ENCODE measurements at regions not wholly inside any gene's neighbourhood (a gene's known extent, or its start where the extent isn't known, plus 50 kb on each side); places are given as distances from the start of the nearest gene placed in this dataset.
"Not testable (repeated sequence)": the region's sequence is repeated elsewhere in the genome, so short reads cannot be mapped to it uniquely, and the experiment has no call there.

DNA sequence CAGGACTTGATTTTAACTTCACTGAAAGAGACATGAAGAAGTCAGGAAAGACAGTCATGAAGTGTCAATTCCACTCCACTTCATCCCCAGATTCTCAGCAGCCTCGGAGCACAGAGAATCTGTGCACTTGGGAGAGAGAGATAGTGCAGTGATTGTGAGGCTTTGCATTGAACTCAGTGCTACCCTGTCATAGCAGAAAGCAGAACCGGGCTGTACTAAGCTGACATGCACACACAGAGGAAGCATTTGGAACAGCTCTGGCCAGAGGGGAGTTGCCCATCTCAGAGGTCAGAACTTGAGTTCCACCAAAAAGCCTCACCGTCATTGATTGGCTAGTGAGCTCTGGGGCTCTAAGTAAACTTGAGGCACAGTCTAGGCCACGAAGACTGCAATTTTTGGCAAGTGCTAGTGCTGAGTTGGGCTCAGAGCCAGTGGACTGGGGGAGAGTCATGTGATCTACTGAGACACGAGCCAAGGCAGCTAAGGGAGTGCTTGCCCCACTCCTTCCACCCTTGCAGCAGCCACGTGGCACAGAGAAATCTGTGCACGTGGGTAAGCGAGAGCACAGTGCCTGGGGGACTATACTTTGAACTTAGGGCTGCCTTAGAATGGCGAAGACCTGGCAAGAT is 810.2 kb upstream of the ADAMTS5 start:
- DNase-seq (ENCODE audit: low read depth in 4 of 4, low spot score in 2 of 4): no peak

DNA sequence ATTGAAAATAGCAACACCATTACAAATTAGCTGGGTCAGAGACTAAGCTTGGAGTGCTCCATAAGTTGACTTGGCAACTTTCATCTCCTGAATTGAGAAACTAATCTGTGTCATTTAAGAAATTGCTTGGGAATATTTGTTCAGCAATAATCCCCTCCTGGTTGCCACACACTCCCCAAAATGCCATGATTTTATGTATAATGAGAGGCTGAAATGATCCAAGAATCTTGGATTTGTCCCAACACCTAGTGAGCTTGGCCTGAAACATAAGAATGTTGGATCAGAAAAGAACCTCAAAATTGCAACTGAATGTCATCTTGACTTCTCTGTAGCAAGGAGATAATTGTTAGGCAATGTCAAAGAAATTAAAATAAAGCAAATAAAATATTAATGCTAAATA is 805.9 kb upstream of the ADAMTS5 start:
- DNase-seq (ENCODE audit: low read depth in 4 of 4, low spot score in 2 of 4): no peak

DNA sequence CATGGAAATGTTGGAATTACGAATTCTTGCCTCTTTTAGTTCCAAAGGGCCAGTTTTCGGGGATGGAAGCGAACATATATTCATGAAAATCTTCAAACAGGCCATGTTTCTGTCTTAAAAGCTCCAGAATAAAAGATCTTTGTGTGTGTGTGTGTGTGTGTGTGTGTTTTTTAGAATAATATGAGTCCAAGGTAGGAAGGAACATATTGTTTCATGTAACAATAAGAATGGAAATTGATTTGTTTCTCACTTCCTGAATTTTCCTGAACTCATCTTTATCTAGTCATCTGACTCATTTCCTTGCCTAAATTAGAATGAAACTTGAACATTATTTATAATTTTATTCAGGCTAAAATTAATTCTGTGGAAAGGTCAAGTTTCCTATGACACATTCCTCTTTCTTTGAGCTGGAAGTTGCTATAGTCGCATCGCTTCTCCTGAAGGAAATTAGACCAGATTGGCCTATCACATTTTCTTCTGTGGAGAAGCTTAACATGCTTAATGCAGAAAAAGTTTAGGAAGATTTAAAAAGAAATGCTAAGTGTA is 805.1 kb upstream of the ADAMTS5 start:
- no peak for DNase-seq (ENCODE audit: low read depth in 4 of 4, low spot score in 2 of 4)

DNA sequence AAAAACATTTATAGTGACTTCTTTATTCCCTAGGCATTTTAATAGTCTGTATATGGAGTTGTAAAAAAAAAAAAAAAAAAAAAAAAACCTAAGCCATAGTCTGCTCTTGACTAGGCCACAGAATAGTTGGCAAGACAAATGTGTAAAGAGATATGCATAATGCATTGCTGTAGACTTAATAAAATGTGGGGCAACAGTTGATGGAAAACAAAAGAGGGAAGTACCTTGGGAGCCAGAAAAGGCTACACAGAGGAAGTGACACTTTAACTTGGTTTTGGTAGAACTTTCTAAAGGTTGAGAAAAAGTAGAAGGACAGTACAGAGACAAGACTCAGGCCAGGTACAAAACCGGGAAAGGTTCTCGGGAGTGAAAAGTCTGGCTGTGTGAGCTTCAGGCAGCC is 802.9 kb upstream of the ADAMTS5 start:
- no peak for DNase-seq (ENCODE audit: low read depth in 4 of 4, low spot score in 2 of 4)

DNA sequence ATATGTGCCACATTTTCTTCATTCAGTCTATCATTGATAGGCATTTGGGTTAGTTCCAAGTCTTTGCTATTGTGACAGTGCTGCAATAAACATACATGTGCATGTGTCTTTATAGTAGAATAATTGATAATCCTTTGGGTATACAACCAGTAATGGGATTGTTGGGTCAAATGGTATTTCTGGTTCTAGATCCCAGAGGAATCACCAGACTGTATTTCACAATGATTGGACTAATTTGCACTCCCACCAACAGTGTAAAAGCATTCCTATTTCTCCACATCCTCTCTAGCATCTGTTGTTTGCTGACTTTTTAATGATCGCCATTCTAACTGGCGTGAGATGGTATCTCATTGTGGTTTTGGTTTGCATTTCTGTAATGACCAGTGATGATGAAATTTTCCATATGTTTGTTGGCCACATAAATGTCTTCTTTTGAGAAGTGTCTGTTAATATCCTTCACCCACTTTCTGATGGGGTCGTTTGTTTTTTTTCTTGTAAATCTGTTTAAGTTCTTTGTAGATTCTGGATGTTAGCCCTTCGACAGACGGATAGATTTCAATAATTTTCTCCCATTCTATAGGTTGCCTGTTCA is 801.3 kb upstream of the ADAMTS5 start:
- DNase-seq (ENCODE audit: low read depth in 4 of 4, low spot score in 2 of 4): not testable (repeated sequence)

DNA sequence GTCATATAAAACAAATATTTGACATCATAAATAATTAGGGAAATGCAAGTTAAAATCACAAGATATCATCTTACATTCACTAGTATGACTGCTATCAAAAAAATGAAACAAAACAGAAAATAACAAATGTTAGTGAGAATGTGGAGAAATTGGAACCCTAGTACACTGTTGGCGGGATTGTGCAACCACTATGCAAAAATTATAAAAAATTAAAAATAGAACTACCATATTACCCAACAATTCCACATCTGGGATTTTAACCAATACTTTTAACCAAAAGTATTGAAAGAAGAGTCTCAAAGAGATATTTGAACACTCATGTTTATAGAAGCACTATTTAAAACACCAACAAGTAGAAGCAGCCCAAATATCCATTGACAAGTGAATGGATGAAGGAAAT is 797.2 kb upstream of the ADAMTS5 start:
- DNase-seq (ENCODE audit: low read depth in 4 of 4, low spot score in 2 of 4): no peak

DNA sequence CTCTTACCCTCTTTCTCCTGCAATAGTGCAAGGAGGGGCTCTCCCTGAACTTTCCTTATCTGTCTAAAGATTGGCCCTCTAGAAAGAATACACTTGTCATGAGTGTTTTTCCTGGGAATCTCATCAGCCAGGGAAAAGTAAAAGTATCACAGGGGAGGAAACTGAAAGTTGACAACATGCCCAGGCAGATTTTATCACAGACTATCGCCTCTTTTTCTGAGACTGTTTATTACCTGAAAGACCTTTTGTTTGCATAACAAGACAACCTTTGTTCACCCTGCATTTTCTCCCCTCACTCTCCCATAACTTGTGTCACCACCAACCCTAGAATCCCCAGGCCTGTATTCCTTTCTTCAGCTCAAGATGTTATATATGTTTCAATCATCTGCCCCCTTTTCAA is 794.7 kb upstream of the ADAMTS5 start:
- no peak for DNase-seq (ENCODE audit: low read depth in 4 of 4, low spot score in 2 of 4)

DNA sequence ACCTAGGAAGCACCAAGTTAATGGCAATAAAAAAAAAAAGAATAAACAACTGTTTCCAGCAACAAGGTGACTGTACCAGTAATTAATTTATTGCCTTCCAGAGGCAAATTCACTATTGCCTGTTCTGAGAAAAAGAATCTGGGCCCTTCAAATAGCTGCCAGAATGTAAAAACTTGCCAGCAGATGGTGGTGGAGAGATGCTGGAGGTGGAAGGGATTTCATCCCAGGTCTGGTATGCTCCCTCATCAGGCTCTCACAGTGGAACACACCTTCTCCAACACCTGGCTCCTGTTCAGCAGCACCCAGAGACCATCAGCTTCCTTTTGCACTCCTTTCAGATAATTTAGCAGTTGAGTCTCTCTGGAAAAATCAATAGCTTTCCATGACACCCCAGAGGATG is 792.9 kb upstream of the ADAMTS5 start:
- DNase-seq (ENCODE audit: low read depth in 4 of 4, low spot score in 2 of 4): no peak

DNA sequence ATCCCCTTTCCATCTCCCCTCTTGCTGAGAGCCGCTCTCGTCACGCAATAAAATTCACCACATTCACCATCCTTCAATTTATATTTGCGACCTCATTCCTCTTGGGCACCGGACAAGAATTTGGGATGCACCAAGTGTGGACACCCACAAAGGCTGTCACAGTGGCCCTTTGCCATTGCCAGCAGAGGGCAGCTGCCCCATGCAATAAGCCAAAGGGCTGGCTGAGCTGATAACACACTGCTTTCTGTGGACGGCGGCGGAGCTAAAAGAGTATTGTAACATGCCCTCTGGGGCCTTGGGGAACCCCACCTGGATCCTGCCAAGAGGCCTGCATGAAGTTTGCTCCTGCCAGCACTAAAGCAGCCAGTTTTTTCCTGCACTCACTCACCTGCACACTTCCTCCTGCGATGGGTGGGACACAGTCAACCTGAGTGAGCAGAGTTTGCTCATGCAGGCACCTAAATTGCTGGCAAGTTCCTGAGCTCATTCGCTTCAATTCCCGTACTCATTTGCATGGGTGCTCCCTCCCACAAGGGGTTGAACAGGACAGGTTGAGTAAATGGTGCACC is 792.3 kb upstream of the ADAMTS5 start:
- no peak for DNase-seq (ENCODE audit: low read depth in 4 of 4, low spot score in 2 of 4)

DNA sequence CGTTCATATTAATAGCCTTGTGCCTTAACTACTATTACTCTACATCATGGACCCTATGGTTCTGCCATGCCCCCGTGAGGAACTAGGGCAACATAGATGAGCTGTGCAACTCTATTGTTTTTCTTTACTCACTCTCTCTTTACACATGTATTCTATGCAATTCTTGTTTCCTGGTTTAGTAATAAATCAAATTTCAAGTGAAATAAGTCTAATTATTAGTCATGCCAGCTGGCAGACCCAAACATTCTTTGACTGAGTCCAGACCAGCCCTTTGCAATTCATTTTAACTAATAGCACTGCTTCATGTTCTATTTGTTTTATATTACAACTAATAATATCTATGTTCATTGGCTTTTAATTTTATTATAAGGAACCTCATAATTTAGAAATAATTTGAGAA is 789.3 kb upstream of the ADAMTS5 start:
- no peak for DNase-seq (ENCODE audit: low read depth in 4 of 4, low spot score in 2 of 4)

DNA sequence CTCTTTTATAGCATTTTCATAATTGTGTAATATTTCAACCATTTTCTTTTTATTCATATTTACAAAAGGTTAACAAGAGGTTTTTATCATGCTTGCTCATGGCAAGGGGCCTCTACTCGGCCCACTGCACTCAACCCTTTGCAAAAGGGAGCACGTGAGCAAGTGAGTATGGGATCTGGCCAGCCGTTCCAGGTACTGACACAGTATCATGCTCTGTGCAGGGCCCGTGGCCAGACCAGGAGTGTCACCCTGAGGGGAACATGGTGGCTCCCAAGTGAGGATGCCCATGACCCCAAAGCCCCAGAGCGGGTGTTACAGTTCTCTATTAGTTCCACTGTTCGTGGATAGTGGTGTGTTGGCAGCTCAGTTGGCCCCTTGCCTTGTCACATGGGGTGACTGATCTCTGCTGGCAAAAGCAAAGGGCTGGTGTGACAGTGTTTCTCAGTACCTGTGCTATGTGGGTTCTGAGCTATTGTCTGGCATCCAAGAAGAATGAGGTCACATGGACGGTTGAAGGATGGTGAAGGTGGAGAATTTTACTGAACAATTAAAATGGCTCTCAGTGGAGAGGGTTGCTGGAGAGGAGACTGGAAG is 777.2 kb upstream of the ADAMTS5 start:
- DNase-seq (ENCODE audit: low read depth in 4 of 4, low spot score in 2 of 4): no peak

DNA sequence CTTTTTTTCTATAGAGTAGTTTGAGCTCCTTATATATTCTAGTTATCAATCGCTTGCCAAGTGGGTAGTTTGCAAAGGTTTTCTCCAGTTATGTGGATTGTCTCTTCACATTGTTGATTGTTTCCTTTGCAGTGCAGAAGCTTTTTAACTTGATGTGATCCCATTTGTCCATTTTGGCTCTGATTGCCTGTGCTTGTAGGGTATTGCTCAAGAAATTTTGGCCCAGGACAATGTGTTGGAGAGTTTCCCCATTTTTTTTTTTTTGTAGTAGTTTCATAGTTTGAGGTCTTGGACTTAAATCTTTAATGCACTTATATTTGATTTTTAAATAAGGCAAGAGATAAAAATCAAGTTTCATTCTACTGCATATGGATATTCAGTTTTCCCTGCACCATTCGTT is 774.8 kb upstream of the ADAMTS5 start:
- DNase-seq (ENCODE audit: low read depth in 4 of 4, low spot score in 2 of 4): no peak

DNA sequence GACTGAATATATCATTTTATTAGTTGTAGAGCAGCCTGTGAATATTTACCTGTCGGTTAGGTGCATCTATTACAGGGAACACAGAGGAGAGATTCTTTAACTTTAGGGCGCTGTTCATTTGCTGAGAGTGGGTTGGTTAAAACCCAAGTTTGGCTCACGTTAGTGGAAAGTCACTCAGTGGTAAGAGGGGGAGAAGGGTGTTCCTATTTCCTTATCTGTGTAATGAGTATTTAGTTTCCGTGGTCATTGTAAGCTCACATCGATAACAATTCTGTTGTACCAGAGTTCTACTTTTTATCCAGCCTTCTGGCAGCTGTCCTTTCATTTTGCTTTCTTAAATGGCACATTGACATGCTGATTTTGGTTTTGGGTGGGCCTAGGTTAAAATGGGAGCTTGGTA is 773.2 kb upstream of the ADAMTS5 start:
- DNase-seq (ENCODE audit: low read depth in 4 of 4, low spot score in 2 of 4): no peak

DNA sequence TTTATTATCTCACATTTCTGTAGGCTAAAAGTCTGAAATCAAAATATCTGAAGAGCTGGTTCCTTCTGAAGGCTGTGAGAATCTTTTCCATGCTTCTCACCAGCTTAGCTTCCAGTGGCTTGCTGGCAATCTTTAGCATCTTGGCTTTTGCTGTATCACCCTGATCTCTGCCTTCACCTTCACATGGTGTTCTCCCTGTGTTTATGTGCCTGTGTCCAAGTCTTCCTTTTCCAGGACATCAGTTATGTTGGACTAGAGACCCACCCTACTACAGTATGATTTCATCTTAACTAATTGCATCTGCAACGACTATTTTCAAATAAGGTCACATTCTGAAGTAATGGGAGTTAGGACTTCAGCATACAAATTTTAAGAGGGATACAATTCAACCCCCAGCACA is 772.3 kb upstream of the ADAMTS5 start:
- no peak for DNase-seq (ENCODE audit: low read depth in 4 of 4, low spot score in 2 of 4)

DNA sequence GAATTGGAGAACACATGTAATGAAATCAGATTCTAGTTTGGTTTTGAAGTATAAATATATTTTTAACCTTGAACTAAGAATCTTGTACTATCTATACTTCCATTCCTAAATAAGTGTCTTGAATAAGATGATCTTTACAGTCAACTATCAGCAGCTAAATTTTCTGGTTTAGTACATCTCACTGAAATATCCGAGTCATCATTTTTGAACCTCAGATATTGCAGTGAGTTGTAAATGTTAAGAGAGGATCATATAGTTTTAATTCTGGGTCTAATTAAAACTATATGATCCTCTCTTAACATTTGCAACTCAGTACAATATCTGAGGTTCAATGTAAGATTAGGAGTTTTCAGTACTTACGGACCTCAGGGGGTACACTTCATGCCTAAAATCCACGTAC is 768.8 kb upstream of the ADAMTS5 start:
- no peak for DNase-seq (ENCODE audit: low read depth in 4 of 4, low spot score in 2 of 4)

DNA sequence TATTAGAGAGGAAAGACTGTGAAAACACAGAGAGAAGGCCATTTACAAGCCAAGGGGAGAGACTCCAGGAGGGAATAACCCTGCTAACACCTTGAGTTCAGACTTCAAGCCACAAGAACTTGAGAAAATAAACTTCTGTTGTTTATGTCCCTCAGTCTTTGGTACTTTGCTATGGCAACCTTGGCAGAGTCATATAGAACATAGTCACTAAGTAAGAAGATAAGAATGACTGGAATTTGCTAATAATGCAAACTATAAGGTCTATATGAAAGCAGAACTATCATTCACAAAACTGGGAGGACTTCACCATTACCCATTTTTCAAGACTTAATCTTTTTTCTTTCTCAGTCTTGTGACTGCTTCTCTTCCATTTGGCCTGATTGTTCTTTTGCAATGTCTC is 767.3 kb upstream of the ADAMTS5 start:
- no peak for DNase-seq (ENCODE audit: low read depth in 4 of 4, low spot score in 2 of 4)

DNA sequence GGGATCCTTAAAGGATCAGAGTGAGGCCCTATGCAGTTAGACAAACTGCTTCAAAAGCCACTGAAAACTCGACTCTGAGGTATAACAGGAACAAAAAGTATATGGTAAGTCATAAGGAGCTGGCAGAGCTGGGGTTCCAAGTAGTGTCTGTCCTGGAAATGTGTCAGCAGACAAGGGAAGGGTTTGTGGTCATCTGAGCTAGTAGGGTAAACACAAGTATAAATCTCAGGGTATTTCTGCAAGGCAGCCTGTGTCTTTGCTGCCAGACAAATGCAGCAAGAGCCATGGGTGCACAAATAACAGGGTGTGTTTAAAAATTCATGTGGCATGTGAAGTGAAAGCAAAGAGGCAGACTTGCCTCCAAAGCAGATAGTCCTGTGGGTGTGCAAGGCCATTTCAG is 759.0 kb upstream of the ADAMTS5 start:
- no peak for DNase-seq (ENCODE audit: low read depth in 4 of 4, low spot score in 2 of 4)

DNA sequence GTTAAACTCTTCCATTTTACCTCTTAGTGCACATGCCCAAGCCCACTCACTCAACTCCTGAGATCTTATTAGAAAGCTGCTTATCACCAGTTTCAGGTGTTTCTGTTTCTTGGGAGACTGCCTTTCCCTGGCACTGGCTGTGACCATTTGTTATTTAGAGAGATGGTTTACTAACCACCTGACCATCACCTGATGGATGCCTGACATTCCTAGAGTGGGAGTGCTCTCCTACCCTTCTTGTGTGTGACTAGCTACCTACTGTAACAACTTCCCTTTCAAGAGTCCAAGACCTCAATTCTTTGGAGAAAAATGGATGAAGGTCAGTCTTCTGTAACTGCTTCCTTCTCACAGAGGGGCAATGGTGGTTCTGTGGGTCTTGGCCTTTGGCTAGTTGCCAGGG is 755.2 kb upstream of the ADAMTS5 start:
- no peak for DNase-seq (ENCODE audit: low read depth in 4 of 4, low spot score in 2 of 4)

DNA sequence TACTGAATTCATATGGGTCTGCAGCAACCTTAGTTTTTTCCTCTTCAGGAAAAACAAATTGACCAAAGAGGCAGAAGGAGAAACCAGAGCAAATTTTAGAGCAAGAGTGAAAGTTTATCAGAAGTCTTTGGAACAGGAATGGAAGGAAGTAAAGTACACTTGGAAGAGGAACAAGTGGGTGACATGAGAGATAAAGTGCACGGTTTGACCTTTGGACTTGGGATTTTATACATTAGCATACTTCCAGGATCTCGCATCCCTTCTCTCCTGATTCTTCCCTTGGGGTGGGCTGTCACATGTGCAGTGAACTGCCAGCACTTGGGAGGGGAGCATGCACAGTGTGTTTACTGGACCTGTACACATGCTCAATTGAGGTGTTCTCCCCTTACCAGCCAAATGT is 754.8 kb upstream of the ADAMTS5 start:
- no peak for DNase-seq (ENCODE audit: low read depth in 4 of 4, low spot score in 2 of 4)

DNA sequence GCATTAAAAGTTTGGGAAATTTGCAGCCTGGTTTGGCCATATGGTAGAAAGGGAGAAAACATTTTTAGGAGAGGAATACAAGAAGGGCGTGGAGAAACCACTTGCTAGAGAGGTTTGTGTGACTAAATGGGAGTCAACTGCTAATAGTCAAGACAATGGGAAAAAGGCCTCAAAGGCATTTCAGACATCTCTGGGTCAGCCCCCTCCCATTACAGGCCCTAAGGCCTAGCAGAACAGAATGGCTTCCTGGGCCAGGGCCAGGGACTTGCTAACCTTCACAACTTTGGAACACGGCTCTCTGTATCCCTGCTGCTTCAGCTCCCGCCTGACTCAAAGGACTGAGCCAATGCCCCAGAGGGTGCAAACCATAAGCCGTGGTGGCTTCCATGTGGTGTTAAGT is 752.3 kb upstream of the ADAMTS5 start:
- DNase-seq (ENCODE audit: low read depth in 4 of 4, low spot score in 2 of 4): no peak

DNA sequence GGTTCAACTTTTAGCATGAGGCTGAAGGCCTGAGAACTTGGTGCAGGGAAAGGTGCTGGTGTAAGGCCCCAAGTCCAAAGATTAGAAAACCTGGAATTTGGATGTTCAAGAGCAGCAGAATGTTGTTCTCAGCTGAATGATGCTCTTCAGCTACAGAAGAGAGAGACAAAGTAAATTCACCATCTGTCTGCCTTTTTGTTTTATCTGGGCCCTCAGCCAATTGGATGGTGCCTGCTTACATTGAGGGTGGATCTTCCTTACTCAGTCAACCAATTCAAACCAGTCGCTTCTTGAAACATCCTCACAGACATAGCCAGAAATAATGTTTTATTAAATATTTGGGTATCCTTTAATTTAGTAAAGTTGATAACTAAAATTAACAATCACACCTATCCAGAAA is 748.2 kb upstream of the ADAMTS5 start:
- no peak for DNase-seq (ENCODE audit: low read depth in 4 of 4, low spot score in 2 of 4)

Data from left renal cortex interstitium (tissue), 4 donors.